GM23248 (cell line): ENCODE measurements at regions not wholly inside any gene's neighbourhood (a gene's known extent, or its start where the extent isn't known, plus 50 kb on each side); places are given as distances from the start of the nearest gene placed in this dataset.

Experiments used
- DNase-seq: peaks from one replicate; pipeline ENCODE4 v3.0.0-alpha.2; 2015
- H2AFZ ChIP-seq: fragments of 200-600 bp; sonication (generic); 2 replicates; pipeline ENCODE4 v1.6.1; 2016; ENCODE audit warnings: antibody characterized with exemption
- H3F3A ChIP-seq: fragments of 200-600 bp; sonication (generic); 2 replicates; pipeline ENCODE4 v1.6.1; 2016; ENCODE audit warnings: mild to moderate bottlenecking, antibody characterized with exemption, mixed run types; ENCODE audit not compliant: insufficient read depth
- H3K27ac ChIP-seq: fragments of 200-600 bp; sonication (generic); 2 replicates; pipeline ENCODE4 v1.5.1; 2016; ENCODE audit warnings: mild to moderate bottlenecking
- H3K27me3 ChIP-seq: fragments of 200-600 bp; sonication (generic); replicated peaks from 2 replicates; pipeline ENCODE4 v1.6.1; 2016; ENCODE audit warnings: mild to moderate bottlenecking; ENCODE audit not compliant: insufficient read depth
- H3K36me3 ChIP-seq: fragments of 200-600 bp; sonication (generic); 2 replicates; pipeline ENCODE4 v1.6.1; 2016; ENCODE audit warnings: low read depth, mild to moderate bottlenecking
- H3K4me1 ChIP-seq: fragments of 200-600 bp; sonication (generic); 2 replicates; pipeline ENCODE4 v1.6.1; 2016; ENCODE audit warnings: mild to moderate bottlenecking; ENCODE audit not compliant: insufficient read depth
- H3K4me2 ChIP-seq: fragments of 200-600 bp; sonication (generic); one replicate; pipeline ENCODE4 v1.6.1; 2016; ENCODE audit warnings: mild to moderate bottlenecking; ENCODE audit not compliant: unreplicated experiment
- H3K4me3 ChIP-seq: fragments of 200-600 bp; sonication (generic); 2 replicates; pipeline ENCODE4 v1.5.1; 2016; ENCODE audit warnings: mild to moderate bottlenecking
- H3K79me2 ChIP-seq: fragments of 200-600 bp; sonication (generic); 2 replicates; pipeline ENCODE4 v1.6.1; 2016; ENCODE audit warnings: mild to moderate bottlenecking; ENCODE audit not compliant: insufficient read depth
- H3K9ac ChIP-seq: fragments of 200-600 bp; sonication (generic); 2 replicates; pipeline ENCODE4 v1.6.1; 2016; ENCODE audit warnings: mild to moderate bottlenecking
- H3K9me2 ChIP-seq: fragments of 200-600 bp; sonication (generic); 2 replicates; pipeline ENCODE4 v1.6.1; 2016; ENCODE audit warnings: mixed run types, mild to moderate bottlenecking, moderate library complexity; ENCODE audit not compliant: insufficient read depth
- H3K9me3 ChIP-seq: fragments of 200-600 bp; sonication (generic); one replicate; pipeline ENCODE4 v1.6.1; 2017; ENCODE audit warnings: low read depth
- H4K20me1 ChIP-seq: fragments of 200-600 bp; sonication (generic); 2 replicates; pipeline ENCODE4 v1.6.0; 2016; ENCODE audit not compliant: insufficient read depth
- EZH2 ChIP-seq: fragments of 200-600 bp; sonication (generic); IDR thresholded peaks from 2 replicates; pipeline ENCODE4 v1.6.1; 2018; ENCODE audit warnings: antibody characterized with exemption, mild to moderate bottlenecking; ENCODE audit not compliant: insufficient read depth, poor library complexity, severe bottlenecking
- EZH2phosphoT487 ChIP-seq: fragments of 200-600 bp; sonication (generic); IDR thresholded peaks from 2 replicates; pipeline ENCODE4 v1.6.1; 2018; ENCODE audit warnings: antibody characterized with exemption, moderate library complexity, mild to moderate bottlenecking, low read depth; ENCODE audit not compliant: insufficient read depth
- WGBS, 2 experiments: methylation state at CpG; one replicate each; pipeline ENCODE4 v1.1.6; 2015 to 2017; ENCODE audit warnings: low lambda C conversion rate in 2 of 2, low coverage in 1 of 2; ENCODE audit errors: missing lambda C conversion rate in 2 of 2; 5-methylcytosine and 5-hydroxymethylcytosine counted together
- in situ Hi-C: fragments of 300-500 bp; cut with MboI; formaldehyde crosslinking; loops from 2 replicates; pipeline ENCODE4 v1.15.0; 2020

GRCh38 chr10:58982470-58983239 is 193.8 kb upstream of the PHYHIPL start:
- H4K20me1 ChIP-seq: no peaks in the 10 kb centered on the region
- H3K9me2 ChIP-seq: no peaks in the 10 kb centered on the region
- H3K36me3 ChIP-seq: no peaks in the 10 kb centered on the region
- H3K27ac ChIP-seq: no peak overlapping the region
- no peaks in the 10 kb centered on the region for H3K79me2 ChIP-seq
- WGBS, 2 experiments: 68% methylated on average over 3 of the region's 3 CpGs
- H3K4me1 ChIP-seq: no peaks in the 10 kb centered on the region
- H3K9ac ChIP-seq: no peak overlapping the region
- H3K4me2 ChIP-seq: no peak overlapping the region
- H2AFZ ChIP-seq: no peak overlapping the region
- no peaks in the 10 kb centered on the region for H3K9me3 ChIP-seq
- H3F3A ChIP-seq: no peaks in the 10 kb centered on the region
- no peaks in the 10 kb centered on the region for H3K27me3 ChIP-seq
- no peak overlapping the region for H3K4me3 ChIP-seq
- TF ChIP-seq EZH2phosphoT487 (no peak), EZH2 (no peak)
- no peak for DNase-seq
- in situ Hi-C loops: no loop called here

GRCh38 chr10:58985216-58985615 is 191.2 kb upstream of the PHYHIPL start:
- Histone ChIP-seq H3K9me3 (no peaks in the 10 kb centered on the region), H3F3A (no peaks in the 10 kb centered on the region), H4K20me1 (no peaks in the 10 kb centered on the region), H3K9ac (no peak overlapping the region), H2AFZ (no peak overlapping the region), H3K9me2 (no peaks in the 10 kb centered on the region), H3K27ac (no peak overlapping the region), H3K27me3 (no peaks in the 10 kb centered on the region), H3K79me2 (no peaks in the 10 kb centered on the region), H3K36me3 (no peaks in the 10 kb centered on the region), H3K4me1 (no peaks in the 10 kb centered on the region), H3K4me2 (no peak overlapping the region), H3K4me3 (no peak overlapping the region)
- whole genome bisulfite sequencing, 2 experiments: 71 to 77% methylated on average over 3 of the region's 3 CpGs
- no peak for TF ChIP-seq EZH2
- no peak for TF ChIP-seq EZH2phosphoT487
- in situ Hi-C loops: no loop called here
- DNase-seq: no peak

GRCh38 chr10:58989486-58990039 is 186.9 kb upstream of the PHYHIPL start:
- Histone ChIP-seq H3K27ac (no peak overlapping the region), H3K27me3 (no peaks in the 10 kb centered on the region), H2AFZ (no peak overlapping the region), H3K9ac (no peak overlapping the region), H3K4me3 (no peak overlapping the region), H3K36me3 (no peaks in the 10 kb centered on the region), H4K20me1 (no peaks in the 10 kb centered on the region), H3K9me2 (no peaks in the 10 kb centered on the region), H3K4me2 (no peak overlapping the region), H3F3A (no peaks in the 10 kb centered on the region), H3K79me2 (no peaks in the 10 kb centered on the region), H3K9me3 (no peaks in the 10 kb centered on the region), H3K4me1 (no peaks in the 10 kb centered on the region)
- no peak for DNase-seq
- in situ Hi-C loops: no loop called here
- WGBS, 2 experiments: 39 to 53% methylated on average over 2 of the region's 2 CpGs
- no peak for TF ChIP-seq EZH2phosphoT487
- no peak for TF ChIP-seq EZH2

- Histone ChIP-seq H4K20me1 (no peaks in the 10 kb centered on the region), H3K4me3 (no peak overlapping the region), H3K9ac (no peak overlapping the region), H2AFZ (no peak overlapping the region), H3K79me2 (no peaks in the 10 kb centered on the region), H3K4me2 (no peak overlapping the region), H3K27ac (no peak overlapping the region), H3K27me3 (no peaks in the 10 kb centered on the region), H3K36me3 (no peaks in the 10 kb centered on the region), H3K9me2 (no peaks in the 10 kb centered on the region), H3K4me1 (no peaks in the 10 kb centered on the region), H3F3A (no peaks in the 10 kb centered on the region), H3K9me3 (no peaks in the 10 kb centered on the region)
- in situ Hi-C loops: no loop called here
- no peak for DNase-seq
- TF ChIP-seq EZH2phosphoT487 (no peak), EZH2 (no peak)
- 75 to 92% methylated on average over 2 of the region's 2 CpGs for WGBS, 2 experiments
Measured at GRCh38 chr10:58990693-58991092, 185.8 kb upstream of the PHYHIPL start.
